ENCODE measurements at regions not wholly inside any gene's neighbourhood (a gene's known extent, or its start where the extent isn't known, plus 50 kb on each side); places are given as distances from the start of the nearest gene placed in this dataset.
A peak's percentile ranks its signal among the peaks of the same experiment; 100 is the strongest.

GRCh38 chr5:8340261-8340660 lies 471.3 kb downstream of the MTRR start:
- Mint-ChIP-seq H3K4me3 (no peak overlapping the region), H3K4me1 (no peaks in the 10 kb centered on the region), H3K36me3 (no peaks in the 10 kb centered on the region), H3K27ac (no peak overlapping the region), H3K9me3 (peaks cover 27% of the 10 kb centered on the region), H3K27me3 (ENCODE audit: low read depth) (peaks cover 13% of the 10 kb centered on the region)
- no peak for DNase-seq (ENCODE audit: low spot score in 2 of 2, unreplicated experiment in 2 of 2)
- no peak for TF ChIP-seq CTCF (IDR thresholded peaks at IDR 0.05; ENCODE audit: unreplicated experiment)

- Mint-ChIP-seq H3K4me3 (no peak overlapping the region), H3K4me1 (no peaks in the 10 kb centered on the region), H3K36me3 (no peaks in the 10 kb centered on the region), H3K27me3 (ENCODE audit: low read depth) (peaks cover 13% of the 10 kb centered on the region), H3K27ac (no peak overlapping the region), H3K9me3 (peaks cover 29% of the 10 kb centered on the region)
- DNase-seq (ENCODE audit: low spot score in 2 of 2, unreplicated experiment in 2 of 2) = no peak
- peak; percentile 32 for TF ChIP-seq CTCF (IDR thresholded peaks at IDR 0.05; ENCODE audit: unreplicated experiment)
Observed at GRCh38 chr5:8340739-8341344, 471.9 kb downstream of the MTRR start.

- Mint-ChIP-seq H3K27me3 (ENCODE audit: low read depth) (peaks cover 13% of the 10 kb centered on the region), H3K4me1 (no peaks in the 10 kb centered on the region), H3K4me3 (no peak overlapping the region), H3K9me3 (peaks cover 29% of the 10 kb centered on the region), H3K36me3 (no peaks in the 10 kb centered on the region), H3K27ac (no peak overlapping the region)
- TF ChIP-seq CTCF (IDR thresholded peaks at IDR 0.05; ENCODE audit: unreplicated experiment) = no peak
- no peak for DNase-seq (ENCODE audit: low spot score in 2 of 2, unreplicated experiment in 2 of 2)
Observed at GRCh38 chr5:8341406-8341805, 472.5 kb downstream of the MTRR start.

- TF ChIP-seq CTCF (IDR thresholded peaks at IDR 0.05; ENCODE audit: unreplicated experiment) = no peak
- Mint-ChIP-seq H3K9me3 (peaks cover 29% of the 10 kb centered on the region), H3K27me3 (ENCODE audit: low read depth) (peaks cover 1% of the 10 kb centered on the region), H3K36me3 (no peaks in the 10 kb centered on the region), H3K27ac (no peak overlapping the region), H3K4me1 (no peaks in the 10 kb centered on the region), H3K4me3 (no peak overlapping the region)
- DNase-seq (ENCODE audit: low spot score in 2 of 2, unreplicated experiment in 2 of 2) = no peak
Observed at GRCh38 chr5:8347984-8348383, 479.0 kb downstream of the MTRR start.

GRCh38 chr5:8349855-8350254 lies 480.9 kb downstream of the MTRR start:
- H3K4me1 Mint-ChIP-seq = no peaks in the 10 kb centered on the region
- H3K27me3 Mint-ChIP-seq (ENCODE audit: low read depth) = peaks cover 1% of the 10 kb centered on the region
- TF ChIP-seq CTCF (IDR thresholded peaks at IDR 0.05; ENCODE audit: unreplicated experiment) = no peak
- peaks cover 19% of the 10 kb centered on the region for H3K9me3 Mint-ChIP-seq
- H3K36me3 Mint-ChIP-seq = no peaks in the 10 kb centered on the region
- no peak for DNase-seq (ENCODE audit: low spot score in 2 of 2, unreplicated experiment in 2 of 2)
- no peak overlapping the region for H3K4me3 Mint-ChIP-seq
- H3K27ac Mint-ChIP-seq = no peak overlapping the region
